ENCODE measurements at regions not wholly inside any gene's neighbourhood (a gene's known extent, or its start where the extent isn't known, plus 50 kb on each side); places are given as distances from the start of the nearest gene placed in this dataset.
A peak's percentile ranks its signal among the peaks of the same experiment; 100 is the strongest.

DNA sequence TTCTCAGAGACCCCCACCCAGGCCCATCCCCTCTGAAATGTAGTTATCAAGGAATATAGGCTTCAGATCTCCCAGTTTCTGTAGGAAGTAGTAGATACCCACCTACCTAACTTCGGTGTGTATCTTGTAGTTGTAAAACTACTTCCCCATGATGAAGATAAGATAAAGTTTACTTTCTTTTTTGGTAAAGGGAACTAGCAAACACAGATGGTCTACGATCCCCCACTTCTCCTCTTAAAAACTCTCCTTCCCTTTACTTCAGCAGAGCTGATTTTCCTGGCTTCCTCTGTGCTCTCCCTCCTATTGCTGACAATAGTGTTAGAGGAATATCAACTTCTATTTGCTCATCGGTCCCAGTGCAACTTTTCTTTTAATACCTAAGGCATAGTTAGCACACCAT lies 395.2 kb downstream of the RPL10L start:
- no peak for DNase-seq (ENCODE audit: unreplicated experiment)
- H3K36me3 Mint-ChIP-seq (ENCODE audit: insufficient read depth, unreplicated experiment): no peaks in the 10 kb centered on the region
- no peak overlapping the region for H3K27ac Mint-ChIP-seq (ENCODE audit: low read depth, unreplicated experiment)
- H3K9me3 Mint-ChIP-seq (ENCODE audit: unreplicated experiment): no peaks in the 10 kb centered on the region
- BruUV-seq (replicated peaks): no TSS peak
- TF ChIP-seq, protein P1, sequence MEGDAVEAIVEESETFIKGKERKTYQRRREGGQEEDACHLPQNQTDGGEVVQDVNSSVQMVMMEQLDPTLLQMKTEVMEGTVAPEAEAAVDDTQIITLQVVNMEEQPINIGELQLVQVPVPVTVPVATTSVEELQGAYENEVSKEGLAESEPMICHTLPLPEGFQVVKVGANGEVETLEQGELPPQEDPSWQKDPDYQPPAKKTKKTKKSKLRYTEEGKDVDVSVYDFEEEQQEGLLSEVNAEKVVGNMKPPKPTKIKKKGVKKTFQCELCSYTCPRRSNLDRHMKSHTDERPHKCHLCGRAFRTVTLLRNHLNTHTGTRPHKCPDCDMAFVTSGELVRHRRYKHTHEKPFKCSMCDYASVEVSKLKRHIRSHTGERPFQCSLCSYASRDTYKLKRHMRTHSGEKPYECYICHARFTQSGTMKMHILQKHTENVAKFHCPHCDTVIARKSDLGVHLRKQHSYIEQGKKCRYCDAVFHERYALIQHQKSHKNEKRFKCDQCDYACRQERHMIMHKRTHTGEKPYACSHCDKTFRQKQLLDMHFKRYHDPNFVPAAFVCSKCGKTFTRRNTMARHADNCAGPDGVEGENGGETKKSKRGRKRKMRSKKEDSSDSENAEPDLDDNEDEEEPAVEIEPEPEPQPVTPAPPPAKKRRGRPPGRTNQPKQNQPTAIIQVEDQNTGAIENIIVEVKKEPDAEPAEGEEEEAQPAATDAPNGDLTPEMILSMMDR (IDR thresholded peaks at IDR 0.05; ENCODE audit: unreplicated experiment): no peak
- peaks cover 68% of the 10 kb centered on the region for H3K27me3 Mint-ChIP-seq (ENCODE audit: insufficient read depth, unreplicated experiment)
- H3K4me1 Mint-ChIP-seq (ENCODE audit: insufficient read depth, unreplicated experiment): no peaks in the 10 kb centered on the region
- intact Hi-C loops (cut with micrococcal nuclease): loop anchor here (5.0 kb wide), 1 partner anchor 1281 kb away; no protein-coding TSS in a partner anchor
- ChIA-PET CTCF (interaction anchor here (0.6 kb wide), 1 partner anchor 988 kb away, joined by 3 read pairs; no protein-coding TSS in a partner anchor), POLR2A (no interaction called here)
- no peak overlapping the region for H3K4me3 Mint-ChIP-seq (ENCODE audit: unreplicated experiment)

DNA sequence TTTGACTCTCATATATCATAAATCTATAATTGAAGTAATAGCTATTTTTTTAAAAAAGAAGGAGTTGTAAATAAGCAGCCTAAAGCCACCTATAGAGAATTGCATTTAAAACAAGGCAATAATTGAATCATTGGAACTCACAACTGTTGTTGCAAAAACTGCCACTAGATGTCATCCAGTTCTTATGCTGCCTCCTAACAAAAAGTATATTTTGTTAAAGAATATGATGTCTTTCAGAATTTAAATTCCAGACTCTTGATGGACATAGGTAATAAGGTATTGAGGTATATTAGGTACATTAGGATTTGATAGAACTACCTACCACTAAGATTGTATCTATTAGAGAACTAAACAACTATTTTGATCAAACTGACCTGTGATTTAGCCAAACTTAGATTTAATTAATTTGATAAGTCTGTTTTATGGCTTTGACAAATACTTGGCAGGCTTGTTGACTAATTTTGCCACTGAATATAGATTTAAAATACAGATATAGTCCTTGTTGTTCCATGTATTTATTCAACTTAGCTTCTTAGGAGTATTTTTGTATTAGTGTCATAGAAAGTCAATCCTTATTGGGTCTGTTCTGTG lies 401.4 kb downstream of the RPL10L start:
- peaks cover 23% of the 10 kb centered on the region for H3K27me3 Mint-ChIP-seq (ENCODE audit: insufficient read depth, unreplicated experiment)
- POLR2A ChIA-PET: no interaction called here

DNA sequence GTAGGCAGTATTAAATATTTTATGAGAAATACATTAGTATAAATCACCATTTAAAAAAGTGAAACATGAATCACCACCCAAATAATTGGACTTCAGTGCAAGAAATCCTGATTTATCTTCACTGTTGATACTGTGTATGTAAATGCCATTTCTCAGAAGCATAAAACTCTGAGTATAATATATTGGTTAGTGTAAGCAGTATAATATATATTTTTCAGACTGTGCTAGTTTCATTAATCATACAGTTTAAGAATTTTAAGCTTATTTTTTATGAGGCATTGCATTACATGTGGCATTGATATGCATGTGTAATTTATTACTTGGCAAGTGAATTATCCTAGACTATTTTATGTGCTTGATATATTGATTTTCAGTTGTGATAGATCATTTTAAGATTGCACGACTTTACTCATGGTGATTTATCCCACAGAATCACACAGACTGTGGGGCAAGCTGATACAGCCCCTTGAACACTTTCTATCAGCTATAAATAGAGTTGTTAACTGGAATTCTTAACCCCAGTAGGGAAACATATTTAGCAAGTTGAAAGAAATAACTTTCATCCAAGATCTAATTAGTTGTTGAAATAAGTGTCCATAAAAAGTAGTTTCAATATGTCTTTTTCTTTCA lies 403.5 kb downstream of the RPL10L start:
- Mint-ChIP-seq H3K9me3 (ENCODE audit: unreplicated experiment) (no peaks in the 10 kb centered on the region), H3K4me3 (ENCODE audit: unreplicated experiment) (no peak overlapping the region), H3K27me3 (ENCODE audit: insufficient read depth, unreplicated experiment) (peaks cover 26% of the 10 kb centered on the region), H3K27ac (ENCODE audit: low read depth, unreplicated experiment) (no peak overlapping the region), H3K4me1 (ENCODE audit: insufficient read depth, unreplicated experiment) (no peaks in the 10 kb centered on the region), H3K36me3 (ENCODE audit: insufficient read depth, unreplicated experiment) (no peaks in the 10 kb centered on the region)
- ChIA-PET POLR2A (interaction anchor here (0.5 kb wide), 1 partner anchor 68 kb away, joined by 3 read pairs; no protein-coding TSS in a partner anchor), CTCF (interaction anchor here (1.2 kb wide), 1 partner anchor 11 kb away, joined by 3 read pairs; no protein-coding TSS in a partner anchor)
- intact Hi-C loops (cut with micrococcal nuclease): no loop called here
- TF ChIP-seq, protein P1 (IDR thresholded peaks at IDR 0.05; ENCODE audit: unreplicated experiment): no peak
- no peak for DNase-seq (ENCODE audit: unreplicated experiment)
- no TSS peak for BruUV-seq (replicated peaks)

More for the DNA sequence above, 401.4 kb downstream of the RPL10L start:
- Mint-ChIP-seq H3K36me3 (ENCODE audit: insufficient read depth, unreplicated experiment) (no peaks in the 10 kb centered on the region), H3K4me3 (ENCODE audit: unreplicated experiment) (no peak overlapping the region), H3K9me3 (ENCODE audit: unreplicated experiment) (no peaks in the 10 kb centered on the region), H3K27ac (ENCODE audit: low read depth, unreplicated experiment) (no peak overlapping the region), H3K4me1 (ENCODE audit: insufficient read depth, unreplicated experiment) (no peaks in the 10 kb centered on the region)
- CTCF ChIA-PET: interaction anchor here (0.6 to 1.1 kb wide), 9 partner anchors 8 to 1381 kb away, joined by 3 to 6 read pairs (median 3); no protein-coding TSS in a partner anchor
- BruUV-seq (replicated peaks): no TSS peak
- peak; percentile 45 for DNase-seq (ENCODE audit: unreplicated experiment)
- intact Hi-C loops (cut with micrococcal nuclease): loop anchor here (1.0 kb wide), 1 partner anchor 94 kb away; no protein-coding TSS in a partner anchor
- TF ChIP-seq, protein P1 (IDR thresholded peaks at IDR 0.05; ENCODE audit: unreplicated experiment): peak; percentile 59

DNA sequence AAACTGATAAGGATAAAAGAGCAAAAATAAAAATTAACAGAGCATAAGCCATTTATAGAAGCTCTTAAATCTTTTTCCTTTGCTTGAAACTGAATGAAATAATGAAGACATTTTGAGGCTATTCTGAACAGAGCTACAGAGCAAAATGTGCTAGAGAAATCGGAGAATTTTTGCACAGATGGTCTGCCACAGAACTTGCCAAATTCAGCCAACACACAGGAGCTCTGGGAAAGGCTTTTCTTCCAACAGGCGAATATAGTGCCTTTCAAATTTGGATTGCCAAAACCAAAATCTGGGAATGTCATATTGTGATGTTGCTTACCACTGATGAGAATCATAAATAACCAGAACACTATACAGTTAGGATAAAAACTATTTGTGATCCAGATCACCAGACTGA lies 406.3 kb downstream of the RPL10L start:
- no TSS peak for BruUV-seq (replicated peaks)
- CTCF ChIA-PET: interaction anchor here (1.1 to 1.7 kb wide), 2 partner anchors 8 to 80 kb away, joined by 3 to 4 read pairs; no protein-coding TSS in a partner anchor

More for the DNA sequence above, 406.3 kb downstream of the RPL10L start:
- H3K27me3 Mint-ChIP-seq (ENCODE audit: insufficient read depth, unreplicated experiment): peaks cover 31% of the 10 kb centered on the region
- H3K4me1 Mint-ChIP-seq (ENCODE audit: insufficient read depth, unreplicated experiment): no peaks in the 10 kb centered on the region
- H3K9me3 Mint-ChIP-seq (ENCODE audit: unreplicated experiment): no peaks in the 10 kb centered on the region
- DNase-seq (ENCODE audit: unreplicated experiment): no peak
- H3K4me3 Mint-ChIP-seq (ENCODE audit: unreplicated experiment): no peak overlapping the region
- intact Hi-C loops (cut with micrococcal nuclease): no loop called here
- H3K27ac Mint-ChIP-seq (ENCODE audit: low read depth, unreplicated experiment): no peak overlapping the region
- TF ChIP-seq, protein P1 (IDR thresholded peaks at IDR 0.05; ENCODE audit: unreplicated experiment): no peak
- POLR2A ChIA-PET: no interaction called here
- peaks cover 7% of the 10 kb centered on the region for H3K36me3 Mint-ChIP-seq (ENCODE audit: insufficient read depth, unreplicated experiment)

Measured in MCF 10A (cell line).